Urothelium cell line (cell line): ENCODE measurements at regions not wholly inside any gene's neighbourhood (a gene's known extent, or its start where the extent isn't known, plus 50 kb on each side); places are given as distances from the start of the nearest gene placed in this dataset.
A peak's percentile ranks its signal among the peaks of the same experiment; 100 is the strongest.
"Not testable (repeated sequence)": the region's sequence is repeated elsewhere in the genome, so short reads cannot be mapped to it uniquely, and the experiment has no call there.

Experiments
- DNase-seq: peaks from one replicate; pipeline ENCODE4 v3.0.0; 2011; ENCODE audit warnings: low spot score, mixed read lengths
- FAIRE-seq: peaks from 2 replicates; lab custom pipeline; 2011; peaks lifted over from hg19 to GRCh38; lab: Jason Lieb, UNC

- DNase-seq (no peak), FAIRE-seq (no peak)
These were observed 980.0 kb downstream of the DNAJB9 start for GRCh38 chr7:109549471-109550193.

GRCh38 chr7:109552017-109552416 is 982.3 kb downstream of the DNAJB9 start:
- FAIRE-seq = no peak
- DNase-seq = peak; percentile 17

GRCh38 chr7:109577265-109577664 is 1007.6 kb downstream of the DNAJB9 start:
- DNase-seq (no peak), FAIRE-seq (no peak)

GRCh38 chr7:109579901-109580300 is 1010.2 kb downstream of the DNAJB9 start:
- FAIRE-seq (no peak), DNase-seq (no peak)

DNA sequence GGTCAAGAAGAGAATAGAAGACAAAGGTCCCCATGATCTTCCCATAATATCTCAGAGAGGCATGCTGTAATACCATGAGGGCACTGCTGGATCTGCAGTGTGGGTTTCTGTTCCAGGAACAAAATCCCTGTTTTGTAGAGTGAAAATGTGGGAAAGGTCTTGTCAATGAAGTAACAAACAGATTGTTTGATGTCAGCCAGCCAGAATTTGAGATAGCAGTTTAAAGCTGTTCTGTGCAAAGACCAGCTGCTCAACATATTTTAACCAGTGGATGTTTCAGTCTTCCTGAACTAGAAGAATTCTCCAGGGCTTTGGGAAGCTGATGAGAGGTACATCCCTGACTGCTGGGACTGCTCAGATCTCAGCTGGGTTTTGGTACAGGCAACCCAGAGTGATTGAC is 1012.5 kb downstream of the DNAJB9 start:
- DNase-seq = no peak
- no peak for FAIRE-seq

DNA sequence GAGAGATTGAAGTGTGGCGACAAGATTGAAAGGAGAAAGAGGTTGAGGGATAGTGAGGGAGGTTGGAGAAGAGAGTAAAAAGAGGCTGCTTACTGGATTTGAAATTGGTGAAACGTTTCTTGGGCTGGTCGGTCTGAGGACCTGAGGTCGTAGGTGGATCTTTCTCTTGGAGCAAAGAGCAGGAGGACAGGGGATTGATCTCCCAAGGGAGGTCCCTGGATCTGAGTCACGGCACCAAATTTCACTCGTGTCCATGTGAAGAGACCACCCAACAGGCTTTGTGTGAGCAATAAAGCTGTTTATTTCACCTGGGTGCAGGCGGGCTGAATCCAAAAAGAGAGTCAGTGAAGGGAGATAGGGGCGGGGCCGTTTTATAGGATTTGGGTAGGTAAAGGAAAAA is 1027.3 kb downstream of the DNAJB9 start:
- not testable (repeated sequence) for DNase-seq, FAIRE-seq

GRCh38 chr7:109611656-109612055 is 1042.0 kb downstream of the DNAJB9 start:
- DNase-seq (no peak), FAIRE-seq (no peak)

GRCh38 chr7:109616551-109617069 is 1046.9 kb downstream of the DNAJB9 start:
- DNase-seq (no peak), FAIRE-seq (no peak)

- FAIRE-seq = no peak
- no peak for DNase-seq
These were observed 1052.6 kb downstream of the DNAJB9 start for GRCh38 chr7:109622320-109622719.

DNA sequence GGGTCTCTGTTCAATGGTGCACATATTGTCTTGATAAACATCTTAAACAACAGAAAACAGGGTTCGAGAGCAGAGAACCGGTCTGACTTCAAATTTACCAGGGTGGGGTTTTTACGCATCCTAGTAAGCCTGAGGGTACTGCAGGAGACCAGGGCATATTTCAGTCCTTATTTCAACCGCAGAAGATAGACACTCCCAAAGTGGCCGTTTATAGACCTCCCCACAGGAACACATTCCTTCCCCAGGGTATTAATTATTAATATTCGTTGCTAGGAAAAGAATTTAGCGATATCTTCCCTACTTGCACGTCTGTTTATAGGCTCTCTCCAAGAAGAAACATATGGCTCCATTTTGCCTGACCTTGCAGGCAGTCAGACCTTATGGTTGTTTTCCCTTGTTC is 1063.2 kb downstream of the DNAJB9 start:
- not testable (repeated sequence) for DNase-seq, FAIRE-seq

- DNase-seq (no peak), FAIRE-seq (no peak)
These were observed 1065.7 kb downstream of the DNAJB9 start for GRCh38 chr7:109635374-109635773.

- DNase-seq = no peak
- no peak for FAIRE-seq
These were observed 1067.8 kb downstream of the DNAJB9 start for GRCh38 chr7:109637428-109637990.

- DNase-seq (no peak), FAIRE-seq (no peak)
These were observed 1068.6 kb downstream of the DNAJB9 start for GRCh38 chr7:109638321-109638720.

- FAIRE-seq (no peak), DNase-seq (no peak)
These were observed 1069.9 kb downstream of the DNAJB9 start for GRCh38 chr7:109639561-109639960.

- peak; percentile 63 for FAIRE-seq
- DNase-seq = peak; percentile 9
These were observed 1071.8 kb downstream of the DNAJB9 start for GRCh38 chr7:109641445-109641844.

DNA sequence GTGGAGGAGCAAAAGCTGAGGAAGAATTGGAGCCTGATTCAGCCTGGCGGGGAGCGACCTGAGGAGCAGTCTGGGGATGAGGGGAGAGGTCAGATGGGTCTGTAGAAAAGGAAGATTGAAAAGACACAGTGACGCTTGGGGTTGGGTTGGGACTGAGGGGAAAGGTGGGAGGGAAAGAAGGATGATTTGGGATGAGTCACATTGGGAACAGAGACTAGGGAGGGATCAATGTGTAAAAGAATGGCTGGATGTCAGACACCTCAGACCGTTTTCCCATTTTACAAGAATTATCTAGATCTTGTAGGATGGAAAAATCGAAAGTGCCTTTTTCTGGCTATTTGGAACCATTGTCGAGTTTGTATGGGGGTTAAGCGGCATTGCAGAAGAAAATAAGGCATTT is 1076.5 kb downstream of the DNAJB9 start:
- DNase-seq (no peak), FAIRE-seq (no peak)

GRCh38 chr7:109646594-109646993 is 1076.9 kb downstream of the DNAJB9 start:
- not testable (repeated sequence) for DNase-seq, FAIRE-seq

DNA sequence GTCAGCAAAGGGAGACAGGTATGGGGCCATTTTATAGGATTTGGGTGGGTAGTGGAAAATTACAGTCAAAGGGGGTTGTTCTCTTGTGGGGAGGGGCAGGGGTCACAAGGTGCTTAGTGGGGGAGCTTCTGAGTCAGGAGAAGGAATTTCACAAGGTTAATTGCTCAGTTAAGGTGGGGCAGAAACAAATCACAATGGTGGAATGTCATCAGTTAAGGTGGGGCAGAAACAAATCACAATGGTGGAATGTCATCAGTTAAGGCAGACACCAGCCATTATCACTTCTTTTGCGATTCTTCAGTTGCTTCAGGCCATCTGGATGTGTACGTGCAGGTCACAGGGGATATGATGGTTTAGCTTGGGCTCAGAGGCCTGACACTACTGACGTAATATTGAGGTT is 1077.6 kb downstream of the DNAJB9 start:
- DNase-seq = not testable (repeated sequence)
- peak; percentile 55 for FAIRE-seq

DNA sequence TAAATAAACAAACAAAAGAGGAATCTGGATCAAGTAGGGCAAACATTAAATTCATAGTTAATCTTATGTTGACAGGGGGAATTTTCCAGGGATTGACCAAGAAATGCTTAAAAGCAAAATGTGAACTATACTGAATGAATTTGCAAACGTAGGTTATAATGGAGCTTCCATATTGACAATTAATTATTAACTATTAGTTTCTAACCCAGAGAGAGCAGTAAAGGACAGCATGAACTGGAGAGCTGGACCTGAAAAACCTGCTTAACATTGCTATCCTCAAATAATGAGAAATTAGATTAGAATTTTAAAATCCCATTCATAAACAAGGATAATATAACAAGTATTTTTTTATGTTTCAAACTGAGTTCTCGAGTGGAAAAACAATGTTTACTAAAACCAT is 1089.6 kb downstream of the DNAJB9 start:
- FAIRE-seq (no peak), DNase-seq (no peak)

GRCh38 chr7:109660401-109660800 is 1090.7 kb downstream of the DNAJB9 start:
- DNase-seq = no peak
- no peak for FAIRE-seq

DNA sequence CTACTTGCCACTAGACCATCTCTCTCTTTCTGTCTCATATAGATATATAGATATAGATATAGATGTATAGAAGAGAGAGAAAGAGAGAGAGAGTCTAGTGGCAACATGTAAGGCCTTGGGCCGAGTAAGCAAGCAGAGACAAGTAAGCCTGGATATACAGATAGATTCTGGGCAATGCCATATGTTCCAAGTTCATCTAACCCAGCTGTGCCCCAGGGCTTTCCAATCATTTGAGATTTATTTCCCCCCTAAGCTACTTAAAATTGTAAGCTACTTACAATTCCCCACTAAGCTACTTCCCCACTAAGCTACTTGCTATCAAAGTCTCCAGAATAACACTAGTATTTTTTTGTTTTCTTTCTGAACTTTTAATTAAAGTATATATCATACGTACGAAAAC is 1094.1 kb downstream of the DNAJB9 start:
- FAIRE-seq (no peak), DNase-seq (no peak)

DNA sequence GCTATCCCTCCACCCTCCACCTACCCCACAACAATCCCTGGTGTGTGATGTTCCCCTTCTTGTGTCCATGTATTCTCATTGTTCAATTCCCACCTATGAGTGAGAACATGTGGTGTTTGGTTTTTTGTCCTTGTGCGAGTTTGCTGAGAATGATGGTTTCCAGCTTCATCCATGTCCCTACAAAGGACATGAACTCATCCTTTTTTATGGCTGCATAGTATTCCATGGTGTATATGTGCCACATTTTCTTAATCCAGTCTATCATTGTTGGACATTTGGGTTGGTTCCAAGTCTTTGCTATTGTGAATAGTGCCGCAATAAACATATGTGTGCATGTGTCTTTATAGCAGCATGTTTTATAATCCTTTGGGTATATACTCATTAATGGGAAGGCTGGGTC is 1117.6 kb downstream of the DNAJB9 start:
- not testable (repeated sequence) for FAIRE-seq, DNase-seq
